GM19468 (cell line): ENCODE measurements at regions not wholly inside any gene's neighbourhood (a gene's known extent, or its start where the extent isn't known, plus 50 kb on each side); places are given as distances from the start of the nearest gene placed in this dataset.

Experiments used
- ATAC-seq: cut with Tn5 transposase; IDR thresholded peaks from one replicate; pipeline ENCODE4 v1.9.1; 2021; ENCODE audit warnings: mild to moderate bottlenecking, moderate library complexity, moderate number of reproducible peaks; ENCODE audit not compliant: unreplicated experiment; ENCODE audit errors: extremely low read depth

GRCh38 chr1:82947278-82947677 is 1051.7 kb downstream of the TTLL7 start:
- no peak for ATAC-seq

- no peak for ATAC-seq
Observed at GRCh38 chr1:82946096-82946605, 1052.8 kb downstream of the TTLL7 start.

DNA sequence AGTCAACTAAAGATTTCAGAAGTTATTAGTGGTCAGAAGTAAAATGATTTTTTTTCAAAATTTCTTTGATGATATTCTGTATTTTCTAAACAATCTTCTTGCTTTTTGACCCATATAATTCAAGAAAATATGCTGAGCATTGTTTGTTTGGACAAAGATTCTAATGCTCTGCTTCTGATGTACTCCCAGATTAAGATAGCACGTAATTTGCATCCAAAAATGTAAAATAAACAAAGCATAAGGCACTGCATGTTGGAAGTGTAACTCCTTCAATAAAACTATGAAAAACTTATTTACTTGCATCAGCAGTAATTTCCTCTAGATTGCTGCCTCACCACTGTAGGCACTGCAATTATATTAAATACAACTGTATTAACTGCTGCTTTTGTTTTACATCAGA is 1054.1 kb downstream of the TTLL7 start:
- no peak for ATAC-seq

GRCh38 chr1:82934074-82934473 is 1064.9 kb downstream of the TTLL7 start:
- ATAC-seq, result no peak

DNA sequence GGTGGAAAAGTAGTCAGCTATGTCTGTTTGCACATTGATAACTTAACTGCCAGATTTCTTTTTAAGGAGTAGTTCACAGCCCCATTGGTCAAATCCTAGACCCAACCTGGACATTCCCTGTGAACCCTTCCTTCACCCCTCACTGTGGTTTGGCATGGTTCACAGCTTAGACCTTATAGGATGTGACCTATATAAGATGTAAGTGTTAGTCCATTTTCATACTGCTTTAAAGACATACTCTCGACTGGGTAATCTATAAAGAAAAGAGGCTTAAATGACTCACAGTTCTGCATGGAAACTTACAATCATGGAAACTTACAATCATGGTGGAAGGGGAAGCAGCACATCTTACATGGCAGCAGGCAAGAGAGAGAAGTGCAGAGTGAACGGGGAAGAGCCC is 1066.2 kb downstream of the TTLL7 start:
- no peak for ATAC-seq

- no peak for ATAC-seq
Observed at GRCh38 chr1:82932207-82932606, 1066.7 kb downstream of the TTLL7 start.

GRCh38 chr1:82931006-82931405 is 1067.9 kb downstream of the TTLL7 start:
- no peak for ATAC-seq

DNA sequence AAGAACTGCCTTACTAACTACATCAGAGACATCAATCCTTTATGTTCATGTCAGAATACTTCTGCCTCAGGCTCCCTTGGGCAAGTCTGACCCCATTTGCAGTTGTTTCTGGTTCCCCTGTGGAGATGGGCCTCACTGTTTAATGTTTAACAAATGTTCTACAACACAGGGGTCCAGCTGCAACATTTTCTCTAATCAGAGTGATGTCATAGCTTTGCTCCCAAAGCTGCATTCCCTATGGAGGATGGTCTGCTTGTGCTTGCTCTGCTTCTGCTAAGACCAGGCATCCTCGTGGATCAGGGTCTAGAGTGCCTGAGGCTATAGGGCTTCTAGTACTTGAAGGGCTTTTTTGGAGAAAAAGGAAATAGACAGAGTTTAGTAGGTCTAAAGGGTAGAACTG is 1071.2 kb downstream of the TTLL7 start:
- ATAC-seq, result no peak

DNA sequence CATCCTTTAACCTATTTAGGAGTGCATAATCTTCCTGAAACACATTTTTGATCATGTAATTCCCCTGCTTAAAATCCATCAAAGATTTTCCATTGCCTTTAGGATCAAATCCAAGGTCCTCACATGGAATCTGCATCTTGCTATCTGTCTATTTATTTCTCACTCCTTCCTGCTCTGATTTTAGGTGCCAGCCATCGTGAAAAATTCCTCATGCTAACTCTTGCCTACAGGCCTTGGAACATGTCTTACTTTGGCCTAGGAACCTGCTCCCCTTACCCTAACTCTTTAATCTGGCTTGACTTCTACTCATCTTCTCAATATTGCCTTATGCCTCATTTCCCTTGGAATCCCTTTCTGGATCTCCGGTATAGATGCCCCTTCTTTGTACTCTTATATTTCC is 1074.3 kb downstream of the TTLL7 start:
- ATAC-seq, result no peak

DNA sequence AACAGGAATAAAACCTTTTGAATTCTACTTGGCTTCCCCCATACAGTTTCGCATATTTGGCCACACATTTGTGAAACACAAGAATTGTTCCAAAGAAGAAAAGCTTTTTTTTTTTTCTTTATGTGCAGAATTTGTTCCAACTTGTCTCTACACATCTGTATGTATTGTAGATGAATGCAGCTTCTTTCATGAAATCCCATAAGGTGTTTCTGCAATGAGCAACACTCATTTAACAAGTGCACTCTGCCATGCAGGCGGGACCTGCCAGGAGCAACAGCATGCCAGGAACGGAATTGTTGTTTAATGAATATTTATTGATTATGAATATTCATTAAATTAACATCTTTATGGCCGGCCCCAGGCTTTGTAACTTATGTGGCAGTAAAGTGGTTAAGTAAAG is 1075.0 kb downstream of the TTLL7 start:
- ATAC-seq, result no peak

DNA sequence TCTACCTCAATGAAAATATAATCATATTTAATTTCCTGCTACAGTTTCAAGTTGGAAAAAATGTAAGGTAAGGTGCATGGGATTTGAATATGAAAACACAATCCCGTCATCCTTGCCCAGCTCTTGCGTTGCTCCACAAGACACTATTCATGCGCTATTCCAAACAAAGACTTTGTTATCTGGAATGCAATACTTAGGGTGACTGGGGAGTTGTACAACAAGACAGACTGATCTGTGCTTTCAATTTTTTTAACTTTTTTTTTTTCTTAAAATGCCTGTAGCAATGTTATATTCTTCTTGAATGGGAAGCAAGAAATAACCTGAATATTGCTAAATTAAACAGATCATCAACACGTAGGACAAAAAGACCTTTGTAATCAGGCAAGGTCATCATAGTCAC is 1077.2 kb downstream of the TTLL7 start:
- no peak for ATAC-seq

DNA sequence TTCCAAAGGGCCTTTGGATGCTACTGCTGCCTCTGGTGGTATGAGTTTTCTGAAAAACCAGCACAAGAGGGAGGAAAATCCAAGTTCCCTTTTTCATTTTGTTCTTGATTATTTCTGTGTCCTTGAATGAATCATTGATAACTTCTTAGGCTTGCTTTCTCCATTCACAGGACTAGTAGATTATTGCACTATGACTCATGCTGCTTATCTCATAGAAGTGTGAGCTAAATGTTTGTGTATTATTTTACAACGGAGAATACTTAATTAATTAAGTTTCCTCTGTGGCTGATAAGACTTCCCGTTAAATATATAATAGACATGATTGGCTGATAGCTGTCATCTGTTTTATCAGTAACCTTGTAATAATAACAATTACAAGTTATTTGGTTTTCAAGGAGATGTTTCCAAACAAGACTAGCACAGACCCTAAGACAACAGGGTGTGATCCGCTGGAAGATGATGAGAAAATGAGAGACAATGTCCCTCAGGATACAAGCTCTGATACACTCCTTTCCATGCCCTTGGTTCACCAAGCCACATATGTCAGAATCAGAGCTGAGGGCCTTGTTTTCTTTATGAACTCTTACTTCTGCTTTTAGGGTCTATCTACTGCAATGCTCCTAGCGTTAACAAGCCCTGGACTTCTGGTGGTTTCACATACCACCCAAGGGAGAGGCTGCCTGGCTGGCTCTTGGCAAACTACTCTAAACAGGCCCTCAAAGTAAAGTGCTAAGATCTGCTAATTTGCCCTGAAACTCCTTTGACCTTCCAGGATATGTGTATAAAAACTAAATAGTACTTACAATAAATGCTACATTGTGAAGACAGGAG is 1078.3 kb downstream of the TTLL7 start:
- no peak for ATAC-seq

DNA sequence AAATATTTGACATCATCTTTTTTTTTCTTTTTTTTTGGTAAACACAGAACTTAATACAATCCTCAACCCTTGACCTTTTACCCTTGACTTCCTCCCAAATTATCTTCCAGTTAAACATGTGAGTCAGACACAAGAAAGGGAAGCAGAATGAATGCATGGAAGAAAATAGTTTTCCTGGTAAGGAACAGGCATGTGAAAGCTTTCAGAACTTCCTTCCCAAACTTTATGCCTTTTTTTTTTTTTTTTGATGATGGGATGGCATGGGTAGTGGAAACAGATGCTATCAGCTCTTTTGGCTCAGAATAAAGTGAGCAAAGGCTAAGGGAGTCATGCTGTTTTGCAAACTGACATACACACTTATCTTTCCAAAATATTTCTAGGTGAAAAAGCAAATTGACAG is 1079.1 kb downstream of the TTLL7 start:
- no peak for ATAC-seq

GRCh38 chr1:82907313-82907712 is 1091.6 kb downstream of the TTLL7 start:
- ATAC-seq, result no peak

GRCh38 chr1:82903626-82904025 is 1095.3 kb downstream of the TTLL7 start:
- no peak for ATAC-seq

DNA sequence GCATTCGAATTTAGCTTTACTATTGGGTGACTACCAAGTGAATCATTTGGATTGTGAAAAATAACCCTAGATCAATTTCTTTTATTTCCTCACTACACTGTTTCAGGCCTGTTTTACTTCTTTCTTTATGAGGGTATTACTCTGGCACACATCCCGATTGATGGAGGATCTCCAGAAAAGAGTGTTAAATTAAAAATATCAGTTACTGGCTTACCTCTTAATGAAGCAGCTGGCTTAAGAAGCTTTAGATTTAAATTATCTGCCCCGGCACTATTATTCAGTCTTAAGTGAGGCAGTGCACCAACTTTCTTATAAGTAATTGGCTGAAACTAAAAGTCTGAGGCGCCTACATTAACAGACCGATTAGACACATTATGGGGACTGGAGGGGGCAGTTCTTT is 1097.4 kb downstream of the TTLL7 start:
- ATAC-seq, result no peak

GRCh38 chr1:82901118-82901517 is 1097.8 kb downstream of the TTLL7 start:
- ATAC-seq, result no peak

- no peak for ATAC-seq
Observed at GRCh38 chr1:82899017-82899416, 1098.3 kb downstream of the ADGRL2 start.

DNA sequence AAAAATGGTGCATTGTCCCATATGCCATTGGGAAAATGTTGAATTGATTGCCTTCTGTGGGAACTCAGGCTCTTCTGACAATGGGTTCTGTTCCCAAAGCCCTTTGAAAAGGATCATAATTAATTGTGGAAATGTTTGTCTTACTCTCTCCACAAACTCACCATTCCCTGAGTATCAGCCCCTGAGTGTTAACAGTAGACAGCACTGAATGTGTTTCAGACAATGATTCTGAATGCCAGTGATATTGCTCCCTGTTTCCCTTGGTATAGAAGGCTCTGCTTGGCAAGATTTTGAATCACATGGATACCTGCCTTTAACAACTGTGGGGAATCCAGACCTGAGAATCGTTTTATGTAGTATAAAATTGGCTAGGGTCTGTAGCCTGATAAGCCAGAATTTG is 1096.8 kb downstream of the ADGRL2 start:
- ATAC-seq, result no peak

GRCh38 chr1:82896036-82896435 is 1095.3 kb downstream of the ADGRL2 start:
- ATAC-seq, result no peak

DNA sequence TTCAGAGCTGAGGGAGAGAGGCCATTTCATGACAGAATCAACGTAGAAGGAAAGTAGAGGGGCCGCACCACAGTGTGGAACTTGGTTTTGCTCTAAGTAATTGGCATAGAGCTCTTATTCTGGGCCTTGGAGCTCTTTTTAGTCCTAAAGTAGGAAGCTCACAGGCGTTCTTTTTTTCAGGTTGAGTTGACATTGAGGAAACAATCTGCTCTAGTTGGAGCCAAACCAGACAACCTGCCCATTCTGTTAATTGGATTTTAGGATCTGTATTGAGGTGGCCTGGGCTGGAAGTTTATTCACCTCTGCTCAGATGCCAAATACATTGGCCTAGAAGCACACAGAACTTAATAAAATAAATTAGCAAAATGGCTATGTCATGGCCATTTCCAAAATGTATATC is 1093.9 kb downstream of the ADGRL2 start:
- no peak for ATAC-seq
